ENCODE measurements at regions not wholly inside any gene's neighbourhood (a gene's known extent, or its start where the extent isn't known, plus 50 kb on each side); places are given as distances from the start of the nearest gene placed in this dataset.

DNA sequence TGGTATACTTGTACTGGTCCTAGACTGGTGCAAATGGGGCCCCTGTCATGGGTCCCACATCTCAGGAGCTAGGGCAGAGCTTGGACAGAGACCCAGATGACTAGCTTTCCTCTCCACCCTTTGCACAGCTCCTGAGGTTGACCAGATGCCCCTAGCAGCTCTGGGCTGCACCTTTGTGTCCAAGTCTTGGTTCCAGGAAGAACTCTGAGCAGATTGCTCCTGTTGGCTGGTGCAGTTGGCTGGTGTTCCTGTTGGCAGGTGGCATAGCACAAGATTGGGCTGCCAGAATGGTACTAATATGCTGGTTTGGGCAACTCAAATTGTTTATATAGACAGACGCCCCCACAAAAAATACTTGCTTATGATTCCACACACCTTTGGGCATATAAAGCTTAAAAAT is 89.4 kb upstream of the EZR start:
- TF ChIP-seq, protein P1, sequence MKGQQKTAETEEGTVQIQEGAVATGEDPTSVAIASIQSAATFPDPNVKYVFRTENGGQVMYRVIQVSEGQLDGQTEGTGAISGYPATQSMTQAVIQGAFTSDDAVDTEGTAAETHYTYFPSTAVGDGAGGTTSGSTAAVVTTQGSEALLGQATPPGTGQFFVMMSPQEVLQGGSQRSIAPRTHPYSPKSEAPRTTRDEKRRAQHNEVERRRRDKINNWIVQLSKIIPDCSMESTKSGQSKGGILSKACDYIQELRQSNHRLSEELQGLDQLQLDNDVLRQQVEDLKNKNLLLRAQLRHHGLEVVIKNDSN (IDR thresholded peaks at IDR 0.05; ENCODE audit: borderline replicate concordance, extremely low read length, insufficient read depth, low read depth, low read length): no peak
- TF ChIP-seq, protein P2, sequence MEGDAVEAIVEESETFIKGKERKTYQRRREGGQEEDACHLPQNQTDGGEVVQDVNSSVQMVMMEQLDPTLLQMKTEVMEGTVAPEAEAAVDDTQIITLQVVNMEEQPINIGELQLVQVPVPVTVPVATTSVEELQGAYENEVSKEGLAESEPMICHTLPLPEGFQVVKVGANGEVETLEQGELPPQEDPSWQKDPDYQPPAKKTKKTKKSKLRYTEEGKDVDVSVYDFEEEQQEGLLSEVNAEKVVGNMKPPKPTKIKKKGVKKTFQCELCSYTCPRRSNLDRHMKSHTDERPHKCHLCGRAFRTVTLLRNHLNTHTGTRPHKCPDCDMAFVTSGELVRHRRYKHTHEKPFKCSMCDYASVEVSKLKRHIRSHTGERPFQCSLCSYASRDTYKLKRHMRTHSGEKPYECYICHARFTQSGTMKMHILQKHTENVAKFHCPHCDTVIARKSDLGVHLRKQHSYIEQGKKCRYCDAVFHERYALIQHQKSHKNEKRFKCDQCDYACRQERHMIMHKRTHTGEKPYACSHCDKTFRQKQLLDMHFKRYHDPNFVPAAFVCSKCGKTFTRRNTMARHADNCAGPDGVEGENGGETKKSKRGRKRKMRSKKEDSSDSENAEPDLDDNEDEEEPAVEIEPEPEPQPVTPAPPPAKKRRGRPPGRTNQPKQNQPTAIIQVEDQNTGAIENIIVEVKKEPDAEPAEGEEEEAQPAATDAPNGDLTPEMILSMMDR (IDR thresholded peaks at IDR 0.05 in 2 of 3, conservative IDR thresholded peaks at IDR 0.05 in 1 of 3; ENCODE audit: control insufficient read depth in 2 of 3, extremely low read depth in 1 of 3, insufficient read depth in 1 of 3, low read depth in 3 of 3, low read length in 3 of 3): no peak
- TF ChIP-seq TAF1 (IDR thresholded peaks at IDR 0.05; ENCODE audit: borderline replicate concordance, low read depth, low read length) (no peak), RFX5 (IDR thresholded peaks at IDR 0.05; ENCODE audit: low read depth, low read length) (no peak), RAD21 (IDR thresholded peaks at IDR 0.05; ENCODE audit: insufficient read depth, low read depth, low read length) (no peak), CREB1 (IDR thresholded peaks at IDR 0.05; ENCODE audit: low read depth) (no peak), ZNF274 (IDR thresholded peaks at IDR 0.05; ENCODE audit: insufficient read depth, insufficient read length) (no peak), NR2C2 (IDR thresholded peaks at IDR 0.05; ENCODE audit: borderline replicate concordance, control insufficient read depth, insufficient read length, low read depth) (no peak), EP300 (IDR thresholded peaks at IDR 0.05; ENCODE audit: borderline replicate concordance in 1 of 2, control insufficient read depth in 1 of 2, low read depth in 2 of 2, low read length in 2 of 2) (no peak), CHD2 (IDR thresholded peaks at IDR 0.05; ENCODE audit: borderline replicate concordance, low read depth, low read length) (no peak)
